ENCODE measurements at regions not wholly inside any gene's neighbourhood (a gene's known extent, or its start where the extent isn't known, plus 50 kb on each side); places are given as distances from the start of the nearest gene placed in this dataset.
A peak's percentile ranks its signal among the peaks of the same experiment; 100 is the strongest.

DNA sequence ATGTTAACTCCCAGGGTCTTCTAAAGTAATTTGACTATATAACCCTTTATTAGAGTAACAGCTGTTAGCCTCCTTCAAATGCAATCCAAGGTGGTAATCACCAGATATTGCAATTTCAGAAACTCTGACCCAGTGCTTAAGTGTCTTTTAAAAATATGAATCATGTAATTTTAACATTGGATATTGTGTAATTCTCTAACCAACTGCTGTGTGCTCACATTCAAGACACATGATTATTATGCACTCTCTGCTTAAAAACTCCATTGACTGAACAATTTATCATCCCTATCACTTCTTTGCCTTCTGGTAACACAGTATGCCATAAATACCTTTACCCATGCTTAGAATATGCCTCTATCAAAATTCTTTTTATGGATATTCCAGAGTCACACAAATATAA lies 537.4 kb upstream of the RGS18 start:
- H3K36me3 Mint-ChIP-seq = no peaks in the 10 kb centered on the region
- H3K9me3 Mint-ChIP-seq = peaks cover 0 to 5% of the 10 kb centered on the region in 2 donors
- DNase-seq (ENCODE audit: low spot score in 2 of 2) (no peak), ATAC-seq (no peak)
- H3K27ac Mint-ChIP-seq = no peak overlapping the region

- no peak for ATAC-seq
These were observed 534.2 kb upstream of the RGS18 start for GRCh38 chr1:191624044-191624443.

DNA sequence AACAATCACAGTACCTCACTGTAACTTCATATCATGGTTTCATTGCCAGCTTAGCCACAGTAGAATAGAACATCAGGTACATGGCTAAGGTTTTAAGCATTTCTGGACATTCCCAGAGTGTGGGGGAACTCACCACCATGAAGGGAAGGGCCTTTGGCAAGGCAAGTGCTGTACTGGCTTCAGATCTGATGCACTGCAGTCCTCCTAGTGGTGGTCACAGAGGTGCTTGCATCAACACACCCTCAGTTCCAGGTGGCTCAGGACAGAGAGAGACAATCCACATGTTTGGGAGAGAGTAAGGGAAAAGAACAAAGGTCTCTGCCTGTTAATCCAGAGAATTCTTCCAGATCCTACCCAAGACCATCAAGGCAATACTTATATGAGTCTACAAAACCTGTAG lies 528.4 kb upstream of the RGS18 start:
- no peak for DNase-seq (ENCODE audit: low spot score in 2 of 2)
- peaks cover 4 to 15% of the 10 kb centered on the region in 2 donors for H3K9me3 Mint-ChIP-seq
- H3K27ac Mint-ChIP-seq = no peak overlapping the region
- no peak for ATAC-seq
- no peaks in the 10 kb centered on the region for H3K36me3 Mint-ChIP-seq

More at GRCh38 chr1:191624044-191624443, 534.2 kb upstream of the RGS18 start:
- Mint-ChIP-seq H3K36me3 (no peaks in the 10 kb centered on the region), H3K9me3 (no peaks in the 10 kb centered on the region), H3K27ac (no peak overlapping the region)
- DNase-seq (ENCODE audit: low spot score in 2 of 2) = no peak

DNA sequence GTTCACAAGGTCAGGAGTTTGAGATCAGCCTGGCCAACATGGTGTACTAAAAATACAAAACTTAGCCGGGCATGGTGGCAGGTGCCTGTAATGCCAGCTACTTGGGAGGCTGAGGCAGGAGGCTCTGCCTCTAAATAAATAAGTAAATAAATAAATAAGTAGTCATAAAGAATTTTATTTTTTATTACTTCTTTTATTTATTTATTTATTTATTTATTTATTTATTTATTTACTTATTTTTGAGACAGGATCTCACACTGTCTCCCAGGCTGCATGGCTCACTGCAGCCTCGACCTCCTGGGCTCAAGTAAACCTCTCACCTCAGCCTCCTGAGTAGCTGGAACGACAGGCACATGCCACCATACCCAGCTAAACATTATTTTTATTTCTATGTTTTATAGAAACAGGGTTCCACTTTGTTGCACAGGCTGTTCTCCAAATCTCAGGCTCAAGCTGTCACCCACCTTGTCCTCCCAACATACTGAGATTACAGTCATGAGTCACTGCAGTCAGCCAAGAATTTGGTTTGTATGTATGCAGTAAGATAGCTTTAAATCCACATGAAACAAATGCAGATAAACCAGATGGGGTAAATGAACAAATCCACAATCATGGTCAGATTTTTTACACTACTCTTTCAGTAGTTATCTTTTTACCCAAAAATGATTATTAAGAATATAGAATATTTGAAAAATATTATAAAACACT lies 523.3 kb upstream of the RGS18 start:
- peaks cover 4 to 15% of the 10 kb centered on the region in 2 donors for H3K9me3 Mint-ChIP-seq
- H3K27ac Mint-ChIP-seq = no peak overlapping the region
- ATAC-seq (no peak), DNase-seq (ENCODE audit: low spot score in 2 of 2) (no peak)
- no peaks in the 10 kb centered on the region for H3K36me3 Mint-ChIP-seq

DNA sequence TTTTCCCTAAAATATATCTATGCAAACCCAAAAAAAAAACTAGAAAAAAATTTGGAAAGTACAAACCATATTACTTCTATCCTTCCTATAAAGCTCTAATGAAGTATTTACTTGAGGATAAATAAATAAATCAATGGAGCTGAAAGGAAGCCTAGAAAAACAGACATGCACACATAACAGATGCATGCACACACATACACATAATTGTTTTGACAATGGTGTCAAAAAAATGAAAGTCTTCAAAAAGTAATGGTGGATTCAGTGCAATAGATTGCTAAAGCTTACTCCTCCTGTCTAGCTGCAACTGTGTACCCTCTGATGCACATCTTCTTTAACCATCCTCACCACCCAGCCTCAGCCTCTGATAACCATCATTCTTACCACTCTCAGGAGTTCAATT lies 521.9 kb upstream of the RGS18 start:
- DNase-seq (ENCODE audit: low spot score in 2 of 2) = no peak
- Mint-ChIP-seq H3K27ac (no peak overlapping the region), H3K9me3 (peaks cover 4 to 11% of the 10 kb centered on the region in 2 donors), H3K36me3 (no peaks in the 10 kb centered on the region)
- no peak for ATAC-seq

DNA sequence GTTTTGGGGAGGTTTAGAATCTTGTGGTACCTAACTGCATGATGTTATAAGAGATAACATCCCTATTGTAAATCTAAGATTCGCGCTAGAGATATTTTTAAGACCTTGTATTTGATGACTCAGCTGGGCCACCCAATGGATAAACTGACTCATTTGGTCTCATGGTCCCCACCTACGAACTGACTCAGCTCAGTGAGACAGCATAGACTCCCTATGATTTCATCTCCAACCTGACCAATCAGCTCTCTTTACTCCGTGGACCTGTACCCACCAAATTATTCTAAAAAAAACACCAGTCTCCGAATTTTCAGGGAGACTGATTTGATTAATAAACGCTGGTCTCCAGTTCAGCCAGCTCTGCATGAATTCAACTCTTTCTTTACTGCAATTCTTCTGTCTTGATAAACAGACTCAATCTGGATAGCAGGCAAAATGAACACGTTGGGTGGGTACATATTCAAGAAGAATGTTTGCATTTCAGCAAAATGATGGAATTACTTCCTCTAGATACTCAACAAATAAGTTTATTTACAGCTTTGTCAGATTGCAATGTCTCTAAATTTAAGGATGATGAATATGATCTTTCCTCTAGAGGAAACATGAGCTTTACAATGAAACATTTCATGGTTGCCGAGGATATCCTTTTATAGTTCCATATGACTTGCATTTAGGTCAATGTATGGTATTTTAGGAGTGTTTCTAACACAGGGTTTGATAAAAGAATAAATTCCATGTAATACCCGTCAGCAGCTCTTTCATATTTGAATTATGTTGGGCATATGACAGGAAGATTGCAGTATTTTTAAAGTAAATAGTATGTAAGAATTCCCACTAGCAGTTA lies 516.6 kb upstream of the RGS18 start:
- DNase-seq (ENCODE audit: low spot score in 2 of 2) = no peak
- ATAC-seq = no peak
- Mint-ChIP-seq H3K27ac (no peak overlapping the region), H3K9me3 (no peaks in the 10 kb centered on the region), H3K36me3 (no peaks in the 10 kb centered on the region)

DNA sequence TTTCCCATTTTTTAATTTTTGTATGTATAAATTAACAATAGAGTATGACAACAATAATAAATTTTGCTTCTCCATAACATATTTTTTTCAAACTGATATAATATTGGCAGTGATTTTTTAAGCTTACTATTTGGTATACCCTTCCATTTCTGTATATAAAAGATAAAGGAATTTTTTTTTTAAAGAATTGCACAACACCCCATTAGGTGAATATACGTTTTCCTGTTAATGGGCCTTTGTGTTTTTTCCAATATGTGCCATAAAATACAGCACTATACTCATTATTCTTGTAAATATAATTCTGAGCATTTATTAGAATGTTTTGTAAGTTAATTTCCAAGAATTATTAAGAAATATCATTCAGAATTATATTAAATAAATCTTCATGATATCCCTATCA lies 515.2 kb upstream of the RGS18 start:
- no peak overlapping the region for H3K27ac Mint-ChIP-seq
- H3K9me3 Mint-ChIP-seq = no peaks in the 10 kb centered on the region
- no peaks in the 10 kb centered on the region for H3K36me3 Mint-ChIP-seq
- DNase-seq (ENCODE audit: low spot score in 2 of 2) (no peak), ATAC-seq (no peak)

GRCh38 chr1:191648939-191649338 lies 509.3 kb upstream of the RGS18 start:
- H3K27ac Mint-ChIP-seq = no peak overlapping the region
- ATAC-seq (no peak), DNase-seq (ENCODE audit: low spot score in 2 of 2) (no peak)
- no peaks in the 10 kb centered on the region for H3K36me3 Mint-ChIP-seq
- H3K9me3 Mint-ChIP-seq = peaks cover 10 to 11% of the 10 kb centered on the region in 2 donors

DNA sequence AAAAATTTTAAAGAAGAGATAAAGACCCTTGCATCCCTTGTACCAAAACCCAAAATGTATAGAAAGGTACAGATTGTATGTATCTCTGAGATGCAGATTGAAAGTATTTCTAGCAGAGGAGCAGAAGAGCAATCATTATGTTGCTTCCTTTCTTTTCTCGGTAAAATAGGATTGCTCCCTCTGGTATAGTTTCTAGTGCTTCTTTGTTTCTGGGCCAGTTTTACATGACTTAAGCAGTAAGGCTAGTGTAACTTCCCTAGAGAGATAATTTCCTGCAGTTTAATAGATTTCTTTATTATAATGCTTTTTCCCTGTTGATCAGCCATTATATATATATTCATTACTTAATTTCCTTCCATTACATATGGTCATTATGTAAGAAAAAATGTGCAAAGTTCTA lies 496.2 kb upstream of the RGS18 start:
- Mint-ChIP-seq H3K27ac (no peak overlapping the region), H3K9me3 (peaks cover under 1 to 4% of the 10 kb centered on the region in 2 donors), H3K36me3 (no peaks in the 10 kb centered on the region)
- no peak for ATAC-seq
- no peak for DNase-seq (ENCODE audit: low spot score in 2 of 2)

GRCh38 chr1:191662746-191663145 lies 495.5 kb upstream of the RGS18 start:
- ATAC-seq = no peak
- Mint-ChIP-seq H3K27ac (no peak overlapping the region), H3K9me3 (peaks cover 0 to 4% of the 10 kb centered on the region in 2 donors), H3K36me3 (no peaks in the 10 kb centered on the region)
- no peak for DNase-seq (ENCODE audit: low spot score in 2 of 2)

DNA sequence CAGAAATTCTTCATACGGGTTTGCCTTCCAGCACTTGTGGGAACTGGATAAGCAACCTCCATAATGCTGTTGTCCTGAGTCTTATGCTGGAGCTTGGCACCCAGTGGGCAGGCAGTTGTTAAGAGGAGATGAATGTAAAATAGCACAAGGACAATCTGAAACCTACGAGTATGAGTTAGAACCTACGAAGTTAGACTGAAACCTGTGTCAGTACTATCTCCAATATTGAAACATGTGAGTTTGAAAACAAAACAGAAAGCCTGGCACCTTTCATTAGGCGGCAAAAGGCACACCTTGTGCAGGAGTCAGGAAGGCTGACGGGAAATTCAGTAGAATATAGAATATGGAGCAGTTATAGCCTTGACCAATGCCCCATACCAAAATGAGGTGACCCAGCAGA lies 489.7 kb upstream of the RGS18 start:
- DNase-seq (ENCODE audit: low spot score in 2 of 2) (no peak), ATAC-seq (no peak)
- no peak overlapping the region for H3K27ac Mint-ChIP-seq
- H3K36me3 Mint-ChIP-seq = no peaks in the 10 kb centered on the region
- H3K9me3 Mint-ChIP-seq = peaks cover 0 to 11% of the 10 kb centered on the region in 2 donors

- no peaks in the 10 kb centered on the region for H3K36me3 Mint-ChIP-seq
- ATAC-seq = no peak
- H3K27ac Mint-ChIP-seq = no peak overlapping the region
- H3K9me3 Mint-ChIP-seq = peaks cover 0 to 11% of the 10 kb centered on the region in 2 donors
- DNase-seq (ENCODE audit: low spot score in 2 of 2) = no peak
These were observed 488.6 kb upstream of the RGS18 start for GRCh38 chr1:191669629-191670028.

- no peak overlapping the region for H3K27ac Mint-ChIP-seq
- no peaks in the 10 kb centered on the region for H3K36me3 Mint-ChIP-seq
- ATAC-seq (no peak), DNase-seq (ENCODE audit: low spot score in 2 of 2) (no peak)
- peaks cover 0 to 11% of the 10 kb centered on the region in 2 donors for H3K9me3 Mint-ChIP-seq
These were observed 487.0 kb upstream of the RGS18 start for GRCh38 chr1:191671236-191671635.

DNA sequence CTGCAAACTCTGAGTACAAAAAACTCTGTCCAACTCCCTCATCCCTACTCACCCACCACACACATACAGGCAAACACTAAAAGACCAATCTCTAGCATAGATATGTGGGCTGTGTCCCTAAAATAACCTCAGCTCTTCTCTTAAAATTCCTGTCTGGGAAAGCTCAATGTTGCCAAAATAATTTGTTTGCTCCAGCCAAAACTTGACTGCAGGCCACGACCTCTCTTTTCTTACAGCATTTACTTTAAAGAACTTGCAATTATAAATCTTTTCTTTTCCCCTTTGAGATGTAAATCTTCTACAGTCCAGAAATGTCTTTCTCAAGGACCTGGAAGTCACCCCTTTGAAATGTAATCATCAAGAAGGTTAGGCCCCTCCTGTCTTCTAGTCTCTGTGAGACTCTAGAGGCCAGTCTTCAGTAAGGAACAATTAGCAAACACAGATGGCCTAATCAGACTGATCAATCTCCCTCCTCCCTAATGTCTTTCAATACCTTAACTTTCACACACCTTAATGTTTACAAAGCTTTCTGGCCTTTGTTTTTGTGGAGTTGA lies 483.6 kb upstream of the RGS18 start:
- DNase-seq (ENCODE audit: low spot score in 2 of 2) (no peak), ATAC-seq (no peak)
- Mint-ChIP-seq H3K9me3 (peaks cover 5 to 12% of the 10 kb centered on the region in 2 donors), H3K36me3 (no peaks in the 10 kb centered on the region), H3K27ac (no peak overlapping the region)

- no peak overlapping the region for H3K27ac Mint-ChIP-seq
- ATAC-seq = peak in 1 of 2 donors; percentile 56
- DNase-seq (ENCODE audit: low spot score in 2 of 2) = no peak
- H3K36me3 Mint-ChIP-seq = no peaks in the 10 kb centered on the region
- H3K9me3 Mint-ChIP-seq = peaks cover 5 to 8% of the 10 kb centered on the region in 2 donors
These were observed 482.1 kb upstream of the RGS18 start for GRCh38 chr1:191675856-191676783.

DNA sequence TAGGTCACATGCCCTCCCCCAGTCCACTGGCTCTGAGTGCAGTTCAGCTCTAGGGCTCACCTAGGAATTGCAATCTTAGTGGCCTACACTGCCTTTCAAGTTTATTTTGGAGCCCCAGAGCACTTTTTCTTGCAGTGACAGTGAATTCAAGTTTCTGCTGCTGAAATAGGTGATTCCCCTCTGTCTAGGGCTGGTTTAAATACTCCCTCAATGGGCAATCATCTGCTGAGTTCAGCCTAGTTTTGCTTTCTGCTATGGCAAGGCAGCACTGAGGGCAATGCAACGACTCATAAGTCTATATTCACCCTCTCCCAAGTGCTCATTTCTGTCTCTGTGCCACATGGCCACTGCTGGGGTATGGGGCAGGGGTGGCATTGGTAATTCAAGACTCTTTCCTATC lies 472.6 kb upstream of the RGS18 start:
- no peak overlapping the region for H3K27ac Mint-ChIP-seq
- DNase-seq (ENCODE audit: low spot score in 2 of 2) (no peak), ATAC-seq (no peak)
- peaks cover 0 to 8% of the 10 kb centered on the region in 2 donors for H3K36me3 Mint-ChIP-seq
- H3K9me3 Mint-ChIP-seq = peaks cover 6 to 13% of the 10 kb centered on the region in 2 donors
